ENCODE measurements at regions not wholly inside any gene's neighbourhood (a gene's known extent, or its start where the extent isn't known, plus 50 kb on each side); places are given as distances from the start of the nearest gene placed in this dataset.
"Not testable (repeated sequence)": the region's sequence is repeated elsewhere in the genome, so short reads cannot be mapped to it uniquely, and the experiment has no call there.

DNA sequence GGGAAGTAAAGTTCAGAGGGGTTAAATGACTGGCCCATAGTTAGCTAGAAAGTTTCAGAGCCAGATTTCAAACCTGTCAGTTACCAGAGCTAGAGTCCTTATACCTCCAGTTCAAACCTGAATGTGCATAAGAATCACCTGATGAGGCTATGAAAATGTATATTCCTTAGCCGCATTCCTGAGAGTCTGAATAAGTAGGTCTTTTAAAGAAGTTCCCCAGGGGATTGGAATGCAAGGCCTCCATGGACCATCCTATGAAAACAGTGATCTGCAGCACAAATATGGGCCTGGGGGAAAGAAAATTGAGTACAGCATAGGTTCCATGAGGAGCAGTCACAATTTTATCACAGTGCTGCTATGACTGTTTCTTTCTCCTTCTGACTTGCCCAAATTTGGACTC, 263.9 kb upstream of the CXorf66 start:
- no peaks in the 10 kb centered on the region for H3K27me3 ChIP-seq (replicated peaks in 1 of 7)
- no peak overlapping the region for H3K4me3 ChIP-seq
- TF ChIP-seq POLR2A (IDR thresholded peaks at IDR 0.05) (no peak), POLR2AphosphoS5 (IDR thresholded peaks at IDR 0.05) (no peak)
- TF ChIP-seq, protein P1, sequence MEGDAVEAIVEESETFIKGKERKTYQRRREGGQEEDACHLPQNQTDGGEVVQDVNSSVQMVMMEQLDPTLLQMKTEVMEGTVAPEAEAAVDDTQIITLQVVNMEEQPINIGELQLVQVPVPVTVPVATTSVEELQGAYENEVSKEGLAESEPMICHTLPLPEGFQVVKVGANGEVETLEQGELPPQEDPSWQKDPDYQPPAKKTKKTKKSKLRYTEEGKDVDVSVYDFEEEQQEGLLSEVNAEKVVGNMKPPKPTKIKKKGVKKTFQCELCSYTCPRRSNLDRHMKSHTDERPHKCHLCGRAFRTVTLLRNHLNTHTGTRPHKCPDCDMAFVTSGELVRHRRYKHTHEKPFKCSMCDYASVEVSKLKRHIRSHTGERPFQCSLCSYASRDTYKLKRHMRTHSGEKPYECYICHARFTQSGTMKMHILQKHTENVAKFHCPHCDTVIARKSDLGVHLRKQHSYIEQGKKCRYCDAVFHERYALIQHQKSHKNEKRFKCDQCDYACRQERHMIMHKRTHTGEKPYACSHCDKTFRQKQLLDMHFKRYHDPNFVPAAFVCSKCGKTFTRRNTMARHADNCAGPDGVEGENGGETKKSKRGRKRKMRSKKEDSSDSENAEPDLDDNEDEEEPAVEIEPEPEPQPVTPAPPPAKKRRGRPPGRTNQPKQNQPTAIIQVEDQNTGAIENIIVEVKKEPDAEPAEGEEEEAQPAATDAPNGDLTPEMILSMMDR (IDR thresholded peaks at IDR 0.05 in 8 of 11, conservative IDR thresholded peaks at IDR 0.05 in 3 of 11): no peak
- intact Hi-C loops (cut with DNase I; ENCODE audit: low total_unique reads): no loop called here
- H3K9me3 ChIP-seq: peaks cover 0 to 16% (median 4%) of the 10 kb centered on the region in 8 donors
- WGBS, 5 donors: 18 to 32% (median 20%) methylated on average over 1 of the region's 1 CpG
- no peak for DNase-seq
- H3K36me3 ChIP-seq: no peaks in the 10 kb centered on the region
- H3K27ac ChIP-seq: no peak overlapping the region
- no peaks in the 10 kb centered on the region for H3K4me1 ChIP-seq

DNA sequence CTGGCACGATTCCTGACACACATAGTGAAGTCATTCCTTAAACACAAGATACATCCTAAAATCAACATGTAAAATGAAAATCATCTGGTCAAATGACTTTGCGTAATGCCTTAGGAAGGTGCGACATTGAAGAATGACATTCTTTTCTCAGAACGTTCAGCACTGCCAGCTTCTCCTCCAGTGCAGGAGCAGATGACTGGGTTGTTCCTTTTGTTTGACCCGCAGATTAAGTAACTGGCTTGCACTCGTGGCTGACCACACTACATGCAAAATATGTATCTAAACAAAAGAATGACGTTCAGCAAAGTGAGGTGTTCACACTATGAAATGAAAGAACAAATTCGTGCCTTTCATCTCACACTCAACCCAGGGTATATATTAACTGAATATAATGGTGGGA, 260.7 kb upstream of the CXorf66 start:
- WGBS, 5 donors: 59 to 81% (median 63%) methylated on average over 6 to 8 of the region's 8 CpGs
- intact Hi-C loops (cut with DNase I; ENCODE audit: low total_unique reads); H3K36me3 ChIP-seq; H3K4me3 ChIP-seq; H3K9me3 ChIP-seq; H3K27ac ChIP-seq; DNase-seq; H3K27me3 ChIP-seq (replicated peaks in 1 of 7); H3K4me1 ChIP-seq: not testable (repeated sequence)

DNA sequence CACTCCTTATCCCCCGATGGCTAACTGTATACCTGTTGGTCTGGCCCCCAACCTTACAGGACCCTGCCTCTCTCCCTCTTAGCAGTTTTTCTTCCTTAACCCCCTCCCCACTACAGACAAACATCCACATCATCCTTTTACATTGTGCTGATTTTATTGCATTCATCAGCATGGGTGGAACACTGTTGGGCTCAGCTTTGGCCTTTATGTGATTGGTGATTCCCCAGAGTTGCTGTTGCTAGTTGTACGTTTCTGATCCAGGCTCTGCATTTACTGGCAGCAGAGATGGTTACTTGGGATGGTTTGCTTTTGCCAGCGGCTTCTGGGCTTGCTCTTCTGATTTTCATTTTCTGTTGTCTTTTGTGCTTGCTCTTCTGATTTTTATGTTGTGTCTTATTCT, 250.6 kb upstream of the CXorf66 start:
- H3K27ac ChIP-seq; DNase-seq; H3K4me1 ChIP-seq; H3K27me3 ChIP-seq (replicated peaks in 1 of 7); H3K4me3 ChIP-seq; H3K9me3 ChIP-seq; H3K36me3 ChIP-seq; intact Hi-C loops (cut with DNase I; ENCODE audit: low total_unique reads): not testable (repeated sequence)
- 54 to 83% (median 77%) methylated on average over 1 to 2 of the region's 3 CpGs for WGBS, 5 donors

DNA sequence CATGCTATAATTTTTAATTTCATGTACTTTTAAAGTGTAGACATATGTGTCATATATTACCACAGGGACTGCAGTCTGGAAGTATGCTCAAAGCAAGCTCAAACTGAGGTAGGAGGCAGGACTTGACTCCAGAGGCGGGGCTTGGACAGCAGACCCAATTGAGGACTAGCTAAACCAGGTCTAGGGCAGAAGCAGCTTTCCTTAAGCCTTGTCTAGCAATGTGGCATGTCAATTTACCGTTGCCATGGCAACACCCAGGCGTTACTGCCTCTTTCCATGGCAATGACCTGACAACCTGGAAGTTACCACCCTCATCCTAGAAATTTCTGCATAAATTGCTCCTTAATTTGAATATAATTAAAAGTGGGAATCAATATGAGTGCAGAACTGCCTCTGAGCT, 249.2 kb upstream of the CXorf66 start:
- intact Hi-C loops (cut with DNase I; ENCODE audit: low total_unique reads); H3K27me3 ChIP-seq (replicated peaks in 1 of 7); DNase-seq; H3K27ac ChIP-seq; H3K36me3 ChIP-seq; H3K4me3 ChIP-seq; H3K9me3 ChIP-seq; H3K4me1 ChIP-seq: not testable (repeated sequence)
- 25 to 51% (median 27%) methylated on average over 2 to 3 of the region's 3 CpGs for WGBS, 5 donors

DNA sequence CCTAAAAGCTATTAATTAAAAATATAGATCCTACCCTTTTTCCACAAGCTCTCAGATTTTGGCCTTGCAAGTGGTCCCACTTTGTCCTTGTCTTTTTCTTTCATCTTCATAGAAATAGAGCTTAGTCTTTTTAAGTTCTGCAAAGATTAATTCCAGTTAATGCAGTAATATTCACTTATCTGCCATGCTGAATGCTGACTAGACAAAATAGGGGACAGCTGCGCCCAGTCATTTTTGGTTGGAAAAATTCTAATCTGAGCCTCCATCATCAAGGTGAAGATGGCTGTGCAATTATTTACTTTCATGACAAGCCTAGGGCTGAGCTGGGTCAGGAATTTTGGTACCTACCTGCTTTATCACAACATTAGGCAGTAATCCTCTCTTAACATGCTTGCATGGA, 241.3 kb upstream of the CXorf66 start:
- H3K27ac ChIP-seq: no peak overlapping the region
- no peaks in the 10 kb centered on the region for H3K4me1 ChIP-seq
- TF ChIP-seq, protein P1 (IDR thresholded peaks at IDR 0.05 in 8 of 11, conservative IDR thresholded peaks at IDR 0.05 in 3 of 11): no peak
- no peak for TF ChIP-seq POLR2A (IDR thresholded peaks at IDR 0.05)
- no peak for TF ChIP-seq POLR2AphosphoS5 (IDR thresholded peaks at IDR 0.05)
- H3K27me3 ChIP-seq (replicated peaks in 1 of 7): no peaks in the 10 kb centered on the region
- H3K4me3 ChIP-seq: no peak overlapping the region
- intact Hi-C loops (cut with DNase I; ENCODE audit: low total_unique reads): no loop called here
- DNase-seq: no peak
- no peaks in the 10 kb centered on the region for H3K36me3 ChIP-seq
- no peaks in the 10 kb centered on the region for H3K9me3 ChIP-seq
- WGBS, 5 donors: 94 to 100% (median 95%) methylated on average over 1 of the region's 1 CpG

DNA sequence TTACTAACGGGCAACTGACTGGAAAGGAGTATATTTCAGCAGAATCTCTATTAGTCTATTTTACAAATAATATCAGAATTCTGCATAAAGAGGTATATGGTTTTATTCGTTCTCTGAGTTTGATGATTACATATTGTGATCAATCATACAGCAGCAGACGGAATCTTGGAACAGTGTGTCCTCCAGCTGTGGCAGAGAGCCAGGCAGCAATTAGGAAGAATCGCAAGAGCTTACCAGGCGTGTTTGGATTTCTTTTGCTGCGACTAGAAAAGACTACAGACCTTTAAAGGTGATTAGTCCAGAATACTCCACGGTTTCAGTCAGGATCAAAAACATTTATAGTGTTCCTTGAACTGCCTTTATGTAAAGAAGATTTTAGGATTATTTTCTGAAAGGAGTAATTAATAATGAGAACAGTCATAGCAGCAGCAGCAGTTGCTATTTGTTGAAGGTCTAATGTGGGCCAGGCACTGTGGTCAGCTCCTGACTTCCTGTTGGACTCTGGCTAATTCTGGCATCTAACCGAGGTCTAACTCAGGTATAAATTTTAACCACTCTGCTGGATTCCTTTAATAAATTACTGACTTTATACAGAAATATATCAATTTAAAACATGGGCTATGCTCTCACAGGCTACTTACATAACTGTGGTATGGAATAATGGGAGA, 225.3 kb upstream of the CXorf66 start:
- H3K27ac ChIP-seq: no peak overlapping the region
- 57 to 73% (median 61%) methylated on average over 8 of the region's 8 CpGs for whole genome bisulfite sequencing, 5 donors
- no peaks in the 10 kb centered on the region for H3K36me3 ChIP-seq
- no peaks in the 10 kb centered on the region for H3K27me3 ChIP-seq (replicated peaks in 1 of 7)
- H3K9me3 ChIP-seq: no peaks in the 10 kb centered on the region
- intact Hi-C loops (cut with DNase I; ENCODE audit: low total_unique reads): no loop called here
- no peak for DNase-seq
- TF ChIP-seq, protein P1 (IDR thresholded peaks at IDR 0.05 in 8 of 11, conservative IDR thresholded peaks at IDR 0.05 in 3 of 11): no peak
- TF ChIP-seq POLR2A (IDR thresholded peaks at IDR 0.05) (no peak), POLR2AphosphoS5 (IDR thresholded peaks at IDR 0.05) (no peak)
- no peaks in the 10 kb centered on the region for H3K4me1 ChIP-seq
- H3K4me3 ChIP-seq: no peak overlapping the region

All from spleen (tissue), 11 donors.